Muscle of leg (tissue), 3 donors: ENCODE measurements at regions not wholly inside any gene's neighbourhood (a gene's known extent, or its start where the extent isn't known, plus 50 kb on each side); places are given as distances from the start of the nearest gene placed in this dataset.
"Not testable (repeated sequence)": the region's sequence is repeated elsewhere in the genome, so short reads cannot be mapped to it uniquely, and the experiment has no call there.

Experiments
- DNase-seq: peaks from one replicate; pipeline ENCODE4 v3.0.0; 2013
- H3K27ac ChIP-seq: one replicate; pipeline ENCODE4 v1.5.1; 2013; ENCODE audit warnings: mild to moderate bottlenecking, low read length, control low read depth
- H3K27me3 ChIP-seq: one replicate; pipeline ENCODE4 v1.6.1; 2013; ENCODE audit warnings: low read length; ENCODE audit not compliant: control insufficient read depth, insufficient read depth
- H3K36me3 ChIP-seq: one replicate; pipeline ENCODE4 v1.6.1; 2013; ENCODE audit warnings: low read length; ENCODE audit not compliant: control insufficient read depth, insufficient read depth
- H3K4me1 ChIP-seq: one replicate; pipeline ENCODE4 v1.6.1; 2013; ENCODE audit warnings: low read length; ENCODE audit not compliant: control insufficient read depth, insufficient read depth
- H3K4me3 ChIP-seq: one replicate; pipeline ENCODE4 v1.5.1; 2013; ENCODE audit warnings: low read length, control low read depth
- H3K9me3 ChIP-seq: replicated peaks from 2 replicates; pipeline ENCODE4 v1.6.1; 2013; ENCODE audit warnings: low read depth, low read length; ENCODE audit not compliant: control insufficient read depth
- WGBS: methylation state at CpG from one replicate; pipeline ENCODE4 v1.1.5; 2013; ENCODE audit warnings: missing lambda C conversion rate; ENCODE audit not compliant: insufficient coverage; 5-methylcytosine and 5-hydroxymethylcytosine counted together

DNA sequence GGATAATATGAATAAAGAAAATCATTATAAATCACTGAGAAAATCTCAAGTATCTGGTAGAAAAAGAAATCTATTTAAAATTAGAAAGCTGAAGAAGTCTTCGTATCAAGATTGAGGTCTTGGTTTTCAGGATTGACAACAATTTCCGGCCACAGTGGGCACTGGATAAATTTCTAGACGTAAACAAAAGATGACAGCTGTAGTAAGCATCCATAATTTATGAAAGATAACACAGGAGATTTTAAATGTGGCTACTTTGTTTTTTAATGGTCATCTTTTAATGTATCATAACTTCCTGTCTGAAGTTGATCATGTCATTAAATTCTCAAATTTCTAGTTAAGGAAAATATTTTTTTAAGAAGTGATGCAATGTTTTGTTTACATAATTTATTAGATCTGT, 444.2 kb downstream of the HTR1B start:
- no CpG with 5 or more reads among the region's 3 CpGs for WGBS
- no peak overlapping the region for H3K27ac ChIP-seq
- no peaks in the 10 kb centered on the region for H3K27me3 ChIP-seq
- no peaks in the 10 kb centered on the region for H3K4me1 ChIP-seq
- no peak for DNase-seq
- H3K36me3 ChIP-seq: no peaks in the 10 kb centered on the region
- H3K9me3 ChIP-seq: no peaks in the 10 kb centered on the region
- H3K4me3 ChIP-seq: no peak overlapping the region

DNA sequence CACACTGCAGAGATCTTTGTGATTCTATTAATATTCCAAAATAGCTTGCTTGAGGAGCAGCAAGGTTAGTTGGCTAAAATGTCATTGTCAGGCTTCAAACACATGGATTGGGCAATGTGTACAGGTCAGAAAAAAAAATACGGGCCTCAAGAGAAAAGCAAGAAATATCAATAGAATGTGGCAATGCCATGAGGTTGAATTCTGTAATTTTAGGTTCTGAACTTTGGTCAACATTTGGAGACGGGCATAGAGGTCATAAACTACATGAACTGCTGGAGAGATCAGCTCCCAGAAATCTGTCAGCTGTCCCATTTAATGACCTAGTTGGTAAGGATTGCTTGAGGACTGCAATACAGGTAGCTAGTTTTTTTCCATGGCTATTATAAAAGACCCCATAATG, 445.8 kb downstream of the HTR1B start:
- Histone ChIP-seq H3K4me3 (no peak overlapping the region), H3K27me3 (no peaks in the 10 kb centered on the region), H3K36me3 (no peaks in the 10 kb centered on the region), H3K9me3 (no peaks in the 10 kb centered on the region), H3K4me1 (no peaks in the 10 kb centered on the region), H3K27ac (no peak overlapping the region)
- DNase-seq: no peak
- 65% methylated on average over 2 of the region's 2 CpGs for WGBS

DNA sequence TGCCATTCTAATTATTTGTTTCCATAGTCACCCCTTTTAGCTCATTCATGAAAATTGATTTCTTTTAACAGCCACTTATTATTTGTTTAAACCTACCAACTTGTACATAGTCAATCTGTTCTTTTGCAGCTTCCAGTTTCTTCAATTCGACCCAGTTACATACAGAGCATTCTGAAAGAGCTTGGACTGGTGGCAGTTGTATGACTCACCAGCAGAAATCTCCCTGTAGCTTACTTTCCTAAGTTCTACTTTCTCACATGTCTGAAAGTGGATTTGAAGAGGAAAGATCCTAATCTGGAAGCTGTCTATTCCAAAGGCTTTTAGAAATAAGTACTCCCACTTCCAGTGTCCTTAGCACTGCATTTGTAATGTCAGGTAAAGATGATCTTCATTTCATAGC, 447.9 kb downstream of the HTR1B start:
- no peak for DNase-seq
- Histone ChIP-seq H3K4me1 (no peaks in the 10 kb centered on the region), H3K9me3 (peaks cover 6% of the 10 kb centered on the region), H3K27ac (no peak overlapping the region), H3K4me3 (no peak overlapping the region), H3K27me3 (no peaks in the 10 kb centered on the region), H3K36me3 (no peaks in the 10 kb centered on the region)
- no CpG with 5 or more reads among the region's 1 CpG for WGBS

DNA sequence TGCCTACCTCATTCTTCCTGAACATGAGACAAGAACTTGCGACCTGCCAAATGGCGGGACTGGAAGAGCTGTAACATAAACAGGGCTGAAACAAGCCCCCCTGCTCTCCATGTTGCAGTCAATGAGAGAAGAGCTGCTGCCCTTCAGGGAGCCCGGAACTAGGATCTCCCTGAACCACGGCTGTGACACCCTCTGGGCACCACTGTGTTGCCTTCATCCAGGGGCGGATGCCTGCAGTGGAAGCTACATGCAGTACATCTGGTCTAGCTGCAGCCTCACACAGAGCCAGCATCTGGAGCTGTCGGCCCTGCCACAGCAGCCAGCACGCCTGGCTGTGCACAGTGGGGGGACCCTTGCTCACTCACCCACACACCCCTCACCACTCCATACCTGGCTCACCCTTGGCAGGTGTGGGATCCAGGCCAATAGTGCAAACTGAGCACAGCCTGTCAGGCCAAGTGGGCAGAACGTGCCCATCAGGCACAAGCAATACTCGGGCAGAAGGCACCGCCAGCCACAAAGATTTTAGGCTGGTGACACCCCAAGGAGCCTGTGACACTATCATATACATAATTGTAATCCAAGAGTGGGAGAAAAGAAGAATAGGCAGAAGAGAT, 451.3 kb downstream of the HTR1B start:
- H3K9me3 ChIP-seq: peaks cover 6% of the 10 kb centered on the region
- H3K27ac ChIP-seq: no peak overlapping the region
- DNase-seq: no peak
- H3K27me3 ChIP-seq: no peaks in the 10 kb centered on the region
- 91% methylated on average over 7 of the region's 10 CpGs for WGBS
- no peaks in the 10 kb centered on the region for H3K36me3 ChIP-seq
- no peaks in the 10 kb centered on the region for H3K4me1 ChIP-seq
- H3K4me3 ChIP-seq: no peak overlapping the region

DNA sequence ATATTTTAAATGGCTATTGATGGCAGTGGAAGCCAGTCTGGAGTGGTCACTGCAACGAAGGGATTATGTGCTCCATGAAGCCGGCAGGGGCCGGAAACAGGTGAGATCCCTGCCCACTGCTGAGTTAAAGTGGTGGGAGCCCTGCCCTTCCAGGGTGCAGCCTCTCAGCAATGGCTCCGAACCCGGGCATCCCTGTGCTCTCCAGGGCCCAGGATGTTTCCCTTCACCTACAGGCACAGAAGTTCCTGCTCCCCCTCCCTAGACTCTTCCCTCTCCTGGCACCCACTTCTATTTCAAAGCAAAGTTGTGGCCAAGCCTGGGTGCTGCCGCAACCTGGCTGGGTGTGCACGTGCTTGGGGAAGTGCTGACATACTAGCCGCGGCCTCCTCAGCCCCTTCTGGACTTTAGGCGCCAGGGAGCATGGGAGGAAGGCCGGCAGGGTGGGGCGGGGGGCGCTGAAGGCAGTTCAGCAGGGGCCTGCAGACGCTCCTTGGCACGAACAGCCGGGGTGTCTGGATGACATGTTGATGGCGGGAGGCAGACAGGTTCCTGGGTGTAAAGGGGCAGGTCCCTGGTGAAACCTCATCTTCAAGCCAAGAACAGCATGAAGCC, 452.3 kb downstream of the HTR1B start:
- DNase-seq: no peak
- H3K27me3 ChIP-seq: no peaks in the 10 kb centered on the region
- 94% methylated on average over 17 of the region's 17 CpGs for WGBS

DNA sequence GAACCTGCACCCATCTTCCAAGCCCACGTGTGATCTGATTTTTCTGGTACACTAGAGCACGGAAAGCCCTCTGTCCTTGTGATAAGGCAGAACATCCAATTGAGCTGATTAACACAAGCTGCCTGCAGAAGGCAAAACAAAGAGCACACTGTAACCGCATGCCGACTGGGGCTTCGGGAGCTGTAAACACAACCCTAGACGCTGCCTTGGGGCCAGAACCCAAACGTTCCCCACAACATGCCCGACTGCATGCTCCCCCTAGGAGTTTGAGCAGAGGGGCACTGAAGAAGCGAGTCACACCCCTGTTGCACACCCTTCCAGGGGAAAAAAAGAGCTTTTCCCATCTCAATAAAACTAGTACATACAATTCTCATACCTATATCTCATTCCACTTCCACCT, 470.7 kb downstream of the HTR1B start:
- WGBS: 83% methylated on average over 9 of the region's 9 CpGs
- no peak for DNase-seq

More for the DNA sequence above, 452.3 kb downstream of the HTR1B start:
- no peaks in the 10 kb centered on the region for H3K36me3 ChIP-seq
- peaks cover 6% of the 10 kb centered on the region for H3K9me3 ChIP-seq
- H3K4me3 ChIP-seq: no peak overlapping the region
- no peak overlapping the region for H3K27ac ChIP-seq
- H3K4me1 ChIP-seq: no peaks in the 10 kb centered on the region

DNA sequence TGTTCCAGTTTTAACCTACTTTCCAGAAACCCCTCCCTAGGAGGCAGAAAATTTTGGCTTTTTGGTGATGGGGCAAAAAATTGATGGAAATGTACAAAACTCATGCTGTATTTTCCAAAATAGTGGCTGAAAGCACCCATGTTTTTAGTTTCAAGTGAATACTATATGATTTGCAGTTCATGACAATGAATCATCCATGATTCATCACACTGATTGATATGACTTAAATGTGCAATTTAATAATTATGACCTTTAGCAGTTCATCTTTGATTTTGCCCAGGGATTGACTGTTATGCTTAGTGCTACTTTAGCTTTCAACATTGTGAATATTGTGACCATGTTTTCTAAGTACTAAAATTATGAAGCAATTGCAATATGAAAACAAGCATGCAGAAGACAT, 478.7 kb downstream of the HTR1B start:
- Histone ChIP-seq H3K36me3 (no peaks in the 10 kb centered on the region), H3K4me1 (no peaks in the 10 kb centered on the region), H3K27me3 (no peaks in the 10 kb centered on the region), H3K9me3 (peaks cover 6% of the 10 kb centered on the region), H3K4me3 (no peak overlapping the region), H3K27ac (no peak overlapping the region)
- no peak for DNase-seq

More for the DNA sequence above, 470.7 kb downstream of the HTR1B start:
- Histone ChIP-seq H3K9me3 (peaks cover 14% of the 10 kb centered on the region), H3K27ac (no peak overlapping the region), H3K27me3 (no peaks in the 10 kb centered on the region), H3K4me1 (no peaks in the 10 kb centered on the region), H3K36me3 (no peaks in the 10 kb centered on the region), H3K4me3 (no peak overlapping the region)

DNA sequence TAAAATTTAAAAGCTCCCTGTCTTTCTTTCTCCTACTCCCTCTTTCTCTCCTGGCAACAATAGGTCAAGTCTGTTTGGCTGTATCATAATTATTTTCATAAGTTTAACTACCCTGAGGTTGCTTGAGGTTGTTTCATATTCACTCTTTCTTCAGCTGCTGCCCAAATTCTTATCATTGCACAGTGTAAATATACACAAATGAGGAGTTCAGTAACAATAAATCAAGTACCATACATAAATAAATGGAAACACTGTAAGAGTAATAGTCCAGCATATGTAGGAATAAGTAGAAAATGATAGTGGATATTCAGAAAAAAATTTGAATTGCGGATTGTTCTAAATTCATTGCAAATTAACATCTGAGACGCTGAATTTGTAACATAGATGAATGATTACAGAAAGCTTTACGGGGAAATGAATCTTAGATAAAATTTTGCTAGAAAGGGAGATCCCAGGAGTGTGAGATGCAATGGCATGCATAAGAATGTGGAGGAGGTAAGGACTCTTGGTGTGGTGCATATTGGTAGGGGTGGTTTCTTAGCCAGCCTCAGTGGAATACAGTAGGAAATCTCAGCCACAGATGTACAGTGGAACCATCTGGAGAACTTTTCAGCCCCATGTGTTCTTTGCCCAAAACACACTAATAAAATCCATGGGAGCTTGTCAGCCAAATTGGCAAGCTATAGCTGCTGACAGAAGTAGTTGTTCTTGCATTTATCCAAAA, 480.7 kb downstream of the HTR1B start:
- no peak overlapping the region for H3K4me3 ChIP-seq
- no peaks in the 10 kb centered on the region for H3K4me1 ChIP-seq
- DNase-seq: peak; percentile 13
- no peaks in the 10 kb centered on the region for H3K27me3 ChIP-seq
- H3K27ac ChIP-seq: no peak overlapping the region
- 83% methylated on average over 2 of the region's 3 CpGs for WGBS
- no peaks in the 10 kb centered on the region for H3K36me3 ChIP-seq
- H3K9me3 ChIP-seq: no peaks in the 10 kb centered on the region

DNA sequence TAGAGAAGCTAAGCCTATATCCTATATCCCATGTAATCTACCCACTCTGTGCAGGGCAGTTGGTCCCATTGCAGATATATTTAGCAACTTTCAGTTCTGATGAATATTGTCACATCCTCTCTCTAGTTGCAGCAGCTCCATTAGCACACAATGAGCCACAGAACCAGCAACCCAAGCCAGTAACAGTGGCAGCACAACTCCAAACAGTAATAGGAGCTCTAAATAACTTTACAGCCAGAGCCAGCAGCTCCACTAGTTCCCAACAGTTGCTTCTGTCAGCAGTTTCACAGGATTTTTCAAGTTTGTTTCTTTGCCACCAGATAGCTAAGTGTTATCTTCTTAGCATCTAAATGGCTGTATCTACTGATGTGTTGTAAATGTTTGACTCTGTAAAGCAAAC, 490.8 kb downstream of the HTR1B start:
- Histone ChIP-seq H3K36me3 (no peaks in the 10 kb centered on the region), H3K4me3 (no peak overlapping the region), H3K9me3 (peaks cover 2% of the 10 kb centered on the region), H3K27ac (no peak overlapping the region), H3K27me3 (no peaks in the 10 kb centered on the region), H3K4me1 (no peaks in the 10 kb centered on the region)
- no peak for DNase-seq

DNA sequence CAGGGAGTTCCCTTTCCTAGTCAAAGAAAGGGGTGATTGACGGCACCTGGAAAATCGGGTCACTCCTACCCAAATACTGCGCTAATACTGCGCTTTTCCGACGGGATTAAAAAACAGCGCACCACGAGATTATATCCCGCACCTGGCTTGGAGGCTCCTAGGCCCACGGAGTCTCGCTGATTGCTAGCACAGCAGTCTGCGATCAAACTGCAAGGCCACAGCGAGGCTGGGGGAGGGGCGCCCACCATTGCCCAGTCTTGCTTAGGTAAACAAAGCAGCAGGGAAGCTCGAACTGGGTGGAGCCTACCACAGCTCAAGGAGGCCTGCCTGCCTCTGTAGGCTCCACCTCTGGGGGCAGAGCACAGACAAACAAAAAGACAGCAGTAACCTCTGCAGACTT, 504.1 kb downstream of the HTR1B start:
- not testable (repeated sequence) for H3K27ac ChIP-seq, H3K4me1 ChIP-seq, H3K27me3 ChIP-seq, H3K36me3 ChIP-seq, H3K4me3 ChIP-seq, H3K9me3 ChIP-seq, DNase-seq
- 88% methylated on average over 14 of the region's 15 CpGs for WGBS
